ENCODE measurements at regions not wholly inside any gene's neighbourhood (a gene's known extent, or its start where the extent isn't known, plus 50 kb on each side); places are given as distances from the start of the nearest gene placed in this dataset.

- DNase-seq (ENCODE audit: low spot score) (no peak), ATAC-seq (no peak)
These were observed 356.5 kb downstream of the CDH9 start for GRCh38 chr5:26681861-26682260.

- no peak for ATAC-seq
- no peak for DNase-seq (ENCODE audit: low spot score)
These were observed 363.5 kb downstream of the CDH9 start for GRCh38 chr5:26674846-26675245.

- DNase-seq (ENCODE audit: low spot score) (no peak), ATAC-seq (no peak)
These were observed 368.9 kb downstream of the CDH9 start for GRCh38 chr5:26669523-26669922.

- ATAC-seq (no peak), DNase-seq (ENCODE audit: low spot score) (no peak)
These were observed 369.4 kb downstream of the CDH9 start for GRCh38 chr5:26669031-26669430.

GRCh38 chr5:26666371-26666770, 372.0 kb downstream of the CDH9 start:
- DNase-seq (ENCODE audit: low spot score) (no peak), ATAC-seq (no peak)

GRCh38 chr5:26663500-26663899, 374.9 kb downstream of the CDH9 start:
- no peak for DNase-seq (ENCODE audit: low spot score)
- ATAC-seq, result no peak

GRCh38 chr5:26662806-26663360, 375.5 kb downstream of the CDH9 start:
- no peak for ATAC-seq
- no peak for DNase-seq (ENCODE audit: low spot score)

GRCh38 chr5:26660116-26660515, 378.3 kb downstream of the CDH9 start:
- DNase-seq (ENCODE audit: low spot score) (no peak), ATAC-seq (no peak)

GRCh38 chr5:26649000-26649399, 389.4 kb downstream of the CDH9 start:
- ATAC-seq, result no peak

GRCh38 chr5:26647781-26648180, 390.6 kb downstream of the CDH9 start:
- no peak for ATAC-seq
- DNase-seq (ENCODE audit: low spot score), result no peak

More at GRCh38 chr5:26649000-26649399, 389.4 kb downstream of the CDH9 start:
- DNase-seq (ENCODE audit: low spot score), result no peak

GRCh38 chr5:26645659-26646058, 392.7 kb downstream of the CDH9 start:
- ATAC-seq (no peak), DNase-seq (ENCODE audit: low spot score) (no peak)

GRCh38 chr5:26641492-26641891, 396.9 kb downstream of the CDH9 start:
- no peak for DNase-seq (ENCODE audit: low spot score)
- no peak for ATAC-seq

GRCh38 chr5:26625099-26625498, 413.3 kb downstream of the CDH9 start:
- ATAC-seq, result no peak
- no peak for DNase-seq (ENCODE audit: low spot score)

GRCh38 chr5:26622947-26623346, 415.4 kb downstream of the CDH9 start:
- DNase-seq (ENCODE audit: low spot score), result no peak
- no peak for ATAC-seq

- DNase-seq (ENCODE audit: low spot score) (no peak), ATAC-seq (no peak)
These were observed 427.8 kb downstream of the CDH9 start for GRCh38 chr5:26610577-26610976.

GRCh38 chr5:26601563-26601962, 436.8 kb downstream of the CDH9 start:
- ATAC-seq, result no peak
- no peak for DNase-seq (ENCODE audit: low spot score)

GRCh38 chr5:26582350-26583045, 455.9 kb downstream of the CDH9 start:
- DNase-seq (ENCODE audit: low spot score), result no peak
- ATAC-seq, result no peak

GRCh38 chr5:26579712-26580111, 458.7 kb downstream of the CDH9 start:
- DNase-seq (ENCODE audit: low spot score) (no peak), ATAC-seq (no peak)

- DNase-seq (ENCODE audit: low spot score) (no peak), ATAC-seq (no peak)
These were observed 460.4 kb downstream of the CDH9 start for GRCh38 chr5:26578002-26578401.

GRCh38 chr5:26572480-26572879, 465.9 kb downstream of the CDH9 start:
- DNase-seq (ENCODE audit: low spot score) (no peak), ATAC-seq (no peak)

- ATAC-seq, result no peak
- DNase-seq (ENCODE audit: low spot score), result no peak
These were observed 468.5 kb downstream of the CDH9 start for GRCh38 chr5:26569929-26570258.

GRCh38 chr5:26569241-26569928, 469.0 kb downstream of the CDH9 start:
- DNase-seq (ENCODE audit: low spot score) (no peak), ATAC-seq (no peak)

- DNase-seq (ENCODE audit: low spot score) (no peak), ATAC-seq (no peak)
These were observed 470.1 kb downstream of the CDH9 start for GRCh38 chr5:26568316-26568715.
